ENCODE measurements at regions not wholly inside any gene's neighbourhood (a gene's known extent, or its start where the extent isn't known, plus 50 kb on each side); places are given as distances from the start of the nearest gene placed in this dataset.

- DNase-seq (ENCODE audit: low read depth): no peak
- TF ChIP-seq CTCF (IDR thresholded peaks at IDR 0.05; ENCODE audit: insufficient read depth, low read depth, low read length): no peak
- ChIA-PET POLR2A (no interaction called here), CTCF (interaction anchor here (0.6 to 1.0 kb wide), 2 partner anchors 33 to 49 kb away, joined by 3 read pairs; no protein-coding TSS in a partner anchor)
- Histone ChIP-seq H3K36me3 (ENCODE audit: control insufficient read depth, insufficient read depth, low read length) (no peaks in the 10 kb centered on the region), H3K27me3 (ENCODE audit: control insufficient read depth, insufficient read depth, low read length) (no peaks in the 10 kb centered on the region), H3K4me3 (ENCODE audit: low read depth, low read length) (no peak overlapping the region)
Measured at GRCh38 chr7:46810986-46811385, 770.9 kb downstream of the TNS3 start.

- Histone ChIP-seq H3K36me3 (ENCODE audit: control insufficient read depth, insufficient read depth, low read length) (no peaks in the 10 kb centered on the region), H3K27me3 (ENCODE audit: control insufficient read depth, insufficient read depth, low read length) (no peaks in the 10 kb centered on the region), H3K4me3 (ENCODE audit: low read depth, low read length) (no peak overlapping the region)
- ChIA-PET CTCF (interaction anchor here (0.6 kb wide), 1 partner anchor 11 kb away, joined by 3 read pairs; no protein-coding TSS in a partner anchor), POLR2A (no interaction called here)
- no peak for TF ChIP-seq CTCF (IDR thresholded peaks at IDR 0.05; ENCODE audit: insufficient read depth, low read depth, low read length)
- no peak for DNase-seq (ENCODE audit: low read depth)
Measured at GRCh38 chr7:46809886-46810285, 772.0 kb downstream of the TNS3 start.

DNA sequence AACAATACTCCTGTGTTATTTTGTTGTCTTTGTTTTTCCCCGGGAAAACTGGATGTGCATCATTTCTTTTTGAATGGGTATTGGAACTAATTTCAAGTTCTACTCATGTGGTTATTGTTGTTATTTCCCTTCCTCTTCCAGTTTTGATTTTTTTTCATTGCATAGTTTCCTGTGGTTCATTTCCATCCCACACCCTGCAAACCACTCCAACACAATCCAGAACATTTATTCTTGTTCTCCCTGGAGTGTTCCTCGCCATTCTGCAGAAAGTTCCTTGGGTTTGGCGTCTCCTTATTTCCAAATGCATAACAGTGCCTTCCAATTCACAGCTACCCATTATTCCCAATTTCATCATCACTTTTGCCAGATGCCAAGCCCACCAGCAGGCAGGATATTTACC lies 775.1 kb downstream of the TNS3 start:
- ChIA-PET CTCF (no interaction called here), POLR2A (no interaction called here)
- TF ChIP-seq CTCF (IDR thresholded peaks at IDR 0.05; ENCODE audit: insufficient read depth, low read depth, low read length): no peak
- no peak overlapping the region for H3K4me3 ChIP-seq (ENCODE audit: low read depth, low read length)
- H3K36me3 ChIP-seq (ENCODE audit: control insufficient read depth, insufficient read depth, low read length): no peaks in the 10 kb centered on the region
- H3K27me3 ChIP-seq (ENCODE audit: control insufficient read depth, insufficient read depth, low read length): no peaks in the 10 kb centered on the region
- no peak for DNase-seq (ENCODE audit: low read depth)

- no peak for TF ChIP-seq CTCF (IDR thresholded peaks at IDR 0.05; ENCODE audit: insufficient read depth, low read depth, low read length)
- Histone ChIP-seq H3K4me3 (ENCODE audit: low read depth, low read length) (no peak overlapping the region), H3K36me3 (ENCODE audit: control insufficient read depth, insufficient read depth, low read length) (no peaks in the 10 kb centered on the region), H3K27me3 (ENCODE audit: control insufficient read depth, insufficient read depth, low read length) (no peaks in the 10 kb centered on the region)
- POLR2A ChIA-PET: no interaction called here
- CTCF ChIA-PET: interaction anchor here (0.6 kb wide), 1 partner anchor 326 kb away, joined by 3 read pairs; no protein-coding TSS in a partner anchor
- DNase-seq (ENCODE audit: low read depth): no peak
Measured at GRCh38 chr7:46802479-46802878, 779.4 kb downstream of the TNS3 start.

- DNase-seq (ENCODE audit: low read depth): no peak
- TF ChIP-seq CTCF (IDR thresholded peaks at IDR 0.05; ENCODE audit: insufficient read depth, low read depth, low read length): no peak
- ChIA-PET CTCF (interaction anchor here (0.7 kb wide), 1 partner anchor 19 kb away, joined by 4 read pairs; no protein-coding TSS in a partner anchor), POLR2A (no interaction called here)
- Histone ChIP-seq H3K27me3 (ENCODE audit: control insufficient read depth, insufficient read depth, low read length) (no peaks in the 10 kb centered on the region), H3K4me3 (ENCODE audit: low read depth, low read length) (no peak overlapping the region), H3K36me3 (ENCODE audit: control insufficient read depth, insufficient read depth, low read length) (no peaks in the 10 kb centered on the region)
Measured at GRCh38 chr7:46791188-46791587, 790.7 kb downstream of the TNS3 start.
